ENCODE measurements at regions not wholly inside any gene's neighbourhood (a gene's known extent, or its start where the extent isn't known, plus 50 kb on each side); places are given as distances from the start of the nearest gene placed in this dataset.

DNA sequence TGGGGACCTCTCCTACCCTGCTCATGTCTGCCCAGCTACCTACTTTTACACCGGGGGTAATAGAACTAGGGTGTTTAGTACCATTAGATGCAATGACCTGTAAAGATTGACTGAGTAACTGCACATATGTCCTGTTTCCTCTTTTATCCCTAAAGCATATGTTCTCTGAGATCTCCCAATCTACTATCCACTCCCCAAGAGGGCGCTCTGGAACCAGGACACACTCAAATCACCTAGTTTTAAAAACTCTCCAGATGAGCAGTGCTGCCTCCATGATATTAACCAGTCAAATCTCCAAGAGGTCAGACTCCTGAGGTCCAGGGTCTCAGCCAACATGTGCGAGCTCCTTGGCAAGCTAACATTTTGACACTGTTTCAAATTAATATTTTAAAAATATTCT, 87.0 kb upstream of the TSPAN5 start:
- Histone ChIP-seq H4K20me1 (ENCODE audit: insufficient read depth, low read length) (no peaks in the 10 kb centered on the region), H3K79me2 (ENCODE audit: insufficient read depth, low read length) (no peaks in the 10 kb centered on the region), H3K36me3 (ENCODE audit: insufficient read depth, low read length) (no peaks in the 10 kb centered on the region), H2AFZ (ENCODE audit: low read depth, low read length) (no peak overlapping the region), H3K9ac (ENCODE audit: low read length) (no peak overlapping the region), H3K4me1 (ENCODE audit: insufficient read depth, low read length) (no peaks in the 10 kb centered on the region), H3K4me3 (ENCODE audit: insufficient read depth, low read depth, low read length) (no peak overlapping the region), H3K27me3 (ENCODE audit: insufficient read depth, low read length) (no peaks in the 10 kb centered on the region), H3K9me3 (ENCODE audit: insufficient read depth, low read depth, low read length) (no peaks in the 10 kb centered on the region), H3K4me2 (ENCODE audit: low read length) (no peak overlapping the region), H3K27ac (ENCODE audit: low read depth, low read length) (no peak overlapping the region)
- TF ChIP-seq EZH2 (IDR thresholded peaks at IDR 0.05; ENCODE audit: insufficient read depth, low read length), result no peak
- TF ChIP-seq, protein P1, sequence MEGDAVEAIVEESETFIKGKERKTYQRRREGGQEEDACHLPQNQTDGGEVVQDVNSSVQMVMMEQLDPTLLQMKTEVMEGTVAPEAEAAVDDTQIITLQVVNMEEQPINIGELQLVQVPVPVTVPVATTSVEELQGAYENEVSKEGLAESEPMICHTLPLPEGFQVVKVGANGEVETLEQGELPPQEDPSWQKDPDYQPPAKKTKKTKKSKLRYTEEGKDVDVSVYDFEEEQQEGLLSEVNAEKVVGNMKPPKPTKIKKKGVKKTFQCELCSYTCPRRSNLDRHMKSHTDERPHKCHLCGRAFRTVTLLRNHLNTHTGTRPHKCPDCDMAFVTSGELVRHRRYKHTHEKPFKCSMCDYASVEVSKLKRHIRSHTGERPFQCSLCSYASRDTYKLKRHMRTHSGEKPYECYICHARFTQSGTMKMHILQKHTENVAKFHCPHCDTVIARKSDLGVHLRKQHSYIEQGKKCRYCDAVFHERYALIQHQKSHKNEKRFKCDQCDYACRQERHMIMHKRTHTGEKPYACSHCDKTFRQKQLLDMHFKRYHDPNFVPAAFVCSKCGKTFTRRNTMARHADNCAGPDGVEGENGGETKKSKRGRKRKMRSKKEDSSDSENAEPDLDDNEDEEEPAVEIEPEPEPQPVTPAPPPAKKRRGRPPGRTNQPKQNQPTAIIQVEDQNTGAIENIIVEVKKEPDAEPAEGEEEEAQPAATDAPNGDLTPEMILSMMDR (IDR thresholded peaks at IDR 0.05; ENCODE audit: insufficient read depth, low read depth, low read length), result no peak
- Mint-ChIP-seq H3K36me3 (ENCODE audit: low read depth, unreplicated experiment) (no peaks in the 10 kb centered on the region), H3K27ac (ENCODE audit: unreplicated experiment) (no peak overlapping the region), H3K9me3 (ENCODE audit: unreplicated experiment) (peaks cover 4% of the 10 kb centered on the region), H3K27me3 (ENCODE audit: low read depth, unreplicated experiment) (no peaks in the 10 kb centered on the region), H3K4me1 (ENCODE audit: low read depth, unreplicated experiment) (peaks cover 10% of the 10 kb centered on the region), H3K4me3 (ENCODE audit: unreplicated experiment) (no peak overlapping the region)
- FAIRE-seq (no peak), DNase-seq (ENCODE audit: low read depth) (no peak)

DNA sequence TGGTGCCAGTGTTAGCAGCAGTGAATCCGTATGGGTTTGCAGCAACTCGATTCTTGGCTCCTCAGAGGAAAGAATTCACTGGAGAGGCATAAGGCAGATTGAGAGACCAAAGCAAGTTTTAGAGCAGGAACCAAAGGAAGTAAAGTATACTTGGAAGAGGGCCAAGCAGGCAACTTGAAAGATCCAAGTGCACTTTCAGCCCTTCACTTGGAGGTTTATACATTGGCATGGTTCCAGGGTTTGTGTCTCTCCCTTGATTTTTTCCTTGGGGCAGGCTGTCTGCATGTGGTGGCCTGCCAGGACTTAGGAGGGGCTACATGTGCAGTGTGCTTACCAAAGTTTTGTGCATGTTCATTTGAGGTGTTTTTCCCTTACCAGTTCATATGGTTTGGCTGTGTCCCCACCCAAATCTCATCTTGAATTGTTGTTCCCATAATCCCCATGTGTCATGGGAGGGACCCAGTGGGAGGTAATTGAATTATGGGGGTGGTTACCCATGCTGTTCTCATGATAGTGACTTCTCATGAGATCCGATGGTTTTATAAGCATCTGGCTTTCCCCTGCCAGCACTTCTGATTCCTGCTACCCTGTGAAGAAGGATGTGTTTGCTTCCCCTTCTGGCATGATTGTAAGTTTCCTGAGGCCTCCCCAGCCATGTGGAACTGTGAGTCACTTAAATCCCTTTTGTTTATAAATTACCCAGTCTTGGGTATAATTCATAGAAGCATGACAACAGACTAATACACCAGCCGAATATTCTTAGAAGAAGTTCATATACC, 86.2 kb upstream of the TSPAN5 start:
- FAIRE-seq (no peak), DNase-seq (ENCODE audit: low read depth) (no peak)
- Mint-ChIP-seq H3K36me3 (ENCODE audit: low read depth, unreplicated experiment) (no peaks in the 10 kb centered on the region), H3K9me3 (ENCODE audit: unreplicated experiment) (peaks cover 4% of the 10 kb centered on the region), H3K27me3 (ENCODE audit: low read depth, unreplicated experiment) (no peaks in the 10 kb centered on the region), H3K4me1 (ENCODE audit: low read depth, unreplicated experiment) (peaks cover 10% of the 10 kb centered on the region), H3K4me3 (ENCODE audit: unreplicated experiment) (no peak overlapping the region), H3K27ac (ENCODE audit: unreplicated experiment) (peak overlapping the region; percentile 48)
- no peaks in the 10 kb centered on the region for H3K27me3 ChIP-seq (ENCODE audit: insufficient read depth, low read length)
- H3K27ac ChIP-seq (ENCODE audit: low read depth, low read length), result no peak overlapping the region
- no peaks in the 10 kb centered on the region for H3K4me1 ChIP-seq (ENCODE audit: insufficient read depth, low read length)
- H4K20me1 ChIP-seq (ENCODE audit: insufficient read depth, low read length), result no peaks in the 10 kb centered on the region
- H3K4me3 ChIP-seq (ENCODE audit: insufficient read depth, low read depth, low read length), result no peak overlapping the region
- no peak overlapping the region for H2AFZ ChIP-seq (ENCODE audit: low read depth, low read length)
- TF ChIP-seq, protein P1 (IDR thresholded peaks at IDR 0.05; ENCODE audit: insufficient read depth, low read depth, low read length), result no peak
- no peak for TF ChIP-seq EZH2 (IDR thresholded peaks at IDR 0.05; ENCODE audit: insufficient read depth, low read length)
- no peak overlapping the region for H3K9ac ChIP-seq (ENCODE audit: low read length)
- no peaks in the 10 kb centered on the region for H3K9me3 ChIP-seq (ENCODE audit: insufficient read depth, low read depth, low read length)
- no peaks in the 10 kb centered on the region for H3K79me2 ChIP-seq (ENCODE audit: insufficient read depth, low read length)
- H3K36me3 ChIP-seq (ENCODE audit: insufficient read depth, low read length), result no peaks in the 10 kb centered on the region
- H3K4me2 ChIP-seq (ENCODE audit: low read length), result no peak overlapping the region

DNA sequence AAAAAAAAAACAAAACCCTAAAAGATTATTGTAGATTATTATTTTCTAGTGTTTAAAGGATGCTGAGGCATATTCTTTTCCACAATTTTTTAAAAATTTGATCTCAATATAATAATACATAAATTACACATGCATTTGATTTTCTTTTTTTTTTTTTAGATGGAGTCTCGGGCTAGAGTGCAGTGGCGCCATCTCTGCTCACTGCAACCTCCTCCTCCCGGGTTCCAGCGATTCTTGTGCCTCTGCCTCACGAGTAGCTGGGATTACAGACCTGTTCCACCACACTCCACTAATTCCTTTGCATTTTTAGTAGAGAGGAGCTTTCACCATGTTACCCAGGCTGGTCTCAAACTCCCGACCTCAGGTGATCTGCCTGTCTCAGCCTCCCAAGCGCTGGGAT, 83.5 kb upstream of the TSPAN5 start:
- Mint-ChIP-seq H3K9me3 (ENCODE audit: unreplicated experiment) (peaks cover 2% of the 10 kb centered on the region), H3K4me1 (ENCODE audit: low read depth, unreplicated experiment) (peaks cover 6% of the 10 kb centered on the region), H3K36me3 (ENCODE audit: low read depth, unreplicated experiment) (no peaks in the 10 kb centered on the region), H3K27ac (ENCODE audit: unreplicated experiment) (no peak overlapping the region), H3K27me3 (ENCODE audit: low read depth, unreplicated experiment) (no peaks in the 10 kb centered on the region), H3K4me3 (ENCODE audit: unreplicated experiment) (no peak overlapping the region)
- TF ChIP-seq, protein P1 (IDR thresholded peaks at IDR 0.05; ENCODE audit: insufficient read depth, low read depth, low read length), result no peak
- TF ChIP-seq EZH2 (IDR thresholded peaks at IDR 0.05; ENCODE audit: insufficient read depth, low read length), result no peak
- DNase-seq (ENCODE audit: low read depth) (no peak), FAIRE-seq (no peak)
- H3K4me2 ChIP-seq (ENCODE audit: low read length), result no peak overlapping the region
- H3K9ac ChIP-seq (ENCODE audit: low read length), result no peak overlapping the region
- no peak overlapping the region for H3K27ac ChIP-seq (ENCODE audit: low read depth, low read length)
- H2AFZ ChIP-seq (ENCODE audit: low read depth, low read length), result no peak overlapping the region
- H3K36me3 ChIP-seq (ENCODE audit: insufficient read depth, low read length), result no peaks in the 10 kb centered on the region
- H3K27me3 ChIP-seq (ENCODE audit: insufficient read depth, low read length), result no peaks in the 10 kb centered on the region
- H3K4me1 ChIP-seq (ENCODE audit: insufficient read depth, low read length), result no peaks in the 10 kb centered on the region
- no peaks in the 10 kb centered on the region for H3K9me3 ChIP-seq (ENCODE audit: insufficient read depth, low read depth, low read length)
- H4K20me1 ChIP-seq (ENCODE audit: insufficient read depth, low read length), result no peaks in the 10 kb centered on the region
- H3K4me3 ChIP-seq (ENCODE audit: insufficient read depth, low read depth, low read length), result no peak overlapping the region
- H3K79me2 ChIP-seq (ENCODE audit: insufficient read depth, low read length), result no peaks in the 10 kb centered on the region
